Jurkat, Clone E6-1 (cell line): ENCODE measurements at regions not wholly inside any gene's neighbourhood (a gene's known extent, or its start where the extent isn't known, plus 50 kb on each side); places are given as distances from the start of the nearest gene placed in this dataset.
"Not testable (repeated sequence)": the region's sequence is repeated elsewhere in the genome, so short reads cannot be mapped to it uniquely, and the experiment has no call there.

Experiments
- DNase-seq: peaks from one replicate; pipeline ENCODE4 v3.0.0-alpha.2; 2011; ENCODE audit warnings: low read depth, low spot score
- H3K4me3 ChIP-seq: 2 replicates; pipeline ENCODE4 v1.5.1; 2011; ENCODE audit warnings: mild to moderate bottlenecking, low read length, control low read depth, moderate library complexity

DNA sequence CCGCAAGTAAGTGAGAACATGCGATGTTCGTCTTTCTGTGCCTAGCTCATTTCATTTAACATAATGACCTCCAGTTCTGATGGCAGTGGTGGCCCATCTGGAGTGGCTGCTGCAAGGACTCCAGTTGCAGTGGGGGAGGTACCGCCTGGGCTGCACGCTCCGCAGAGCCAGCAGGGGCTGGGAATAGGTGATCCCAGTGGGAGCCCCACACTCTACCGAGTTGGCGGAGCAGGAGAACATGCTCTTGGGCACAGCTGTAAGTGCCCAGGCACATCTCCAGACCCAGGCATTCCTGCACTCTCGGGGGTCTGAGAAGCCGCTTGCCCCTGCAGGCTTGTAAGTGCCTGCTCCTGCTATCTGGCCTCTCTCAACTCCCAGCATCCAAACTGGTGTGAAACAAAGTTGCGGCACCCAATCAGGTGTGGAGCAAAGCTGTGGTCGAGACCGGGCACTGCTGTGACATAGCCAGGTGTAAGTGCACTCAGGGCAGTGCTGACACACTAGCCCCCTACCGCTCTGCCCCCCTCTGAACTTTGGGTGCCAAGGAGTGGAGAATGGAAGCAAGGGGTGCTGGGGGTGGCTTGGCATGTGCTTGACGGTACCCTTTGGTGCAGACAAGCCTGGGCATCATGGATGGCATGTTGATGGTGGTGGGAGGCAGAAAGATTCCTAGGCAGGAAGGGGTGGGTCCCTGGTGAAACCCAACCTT is 130.2 kb downstream of the HTR1B start:
- no peak for DNase-seq
- no peak overlapping the region for H3K4me3 ChIP-seq

DNA sequence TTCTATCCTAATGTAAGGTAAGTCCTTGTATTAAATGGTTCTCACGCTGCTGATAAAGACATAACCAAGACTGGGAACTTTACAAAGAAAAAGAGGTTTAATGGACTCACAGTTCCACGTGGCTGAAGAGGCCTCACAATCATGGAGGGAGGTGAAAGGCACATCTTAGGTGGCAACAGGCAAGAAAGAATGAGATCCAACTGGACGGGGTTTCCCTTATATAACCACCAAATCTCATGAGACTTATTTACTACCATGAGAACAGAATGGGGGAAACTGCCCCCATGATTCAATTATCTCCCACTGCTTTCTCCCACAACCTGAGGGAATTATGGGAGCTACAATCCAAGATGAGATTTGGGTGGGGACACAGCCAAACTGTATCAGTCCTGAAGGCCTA is 136.6 kb downstream of the HTR1B start:
- no peak overlapping the region for H3K4me3 ChIP-seq
- DNase-seq: no peak

DNA sequence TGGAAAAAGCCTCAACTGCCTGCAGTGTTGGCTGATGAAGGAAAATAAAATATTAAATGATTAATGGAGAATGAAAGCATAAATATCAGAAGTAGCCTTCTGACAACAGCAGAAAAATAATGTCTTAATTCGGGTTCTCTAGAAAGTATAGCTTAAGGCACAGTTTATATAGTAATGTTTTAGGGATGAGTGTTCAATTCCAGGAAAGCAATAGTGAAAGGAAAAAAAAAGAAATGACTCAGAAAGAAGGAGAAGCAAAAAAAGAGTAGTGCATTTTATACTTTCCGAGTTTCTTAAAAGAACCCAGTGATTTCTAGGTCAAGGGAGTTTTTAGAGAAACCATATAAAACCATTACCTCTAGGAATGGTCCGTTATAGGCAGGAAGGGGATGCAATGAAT is 137.3 kb downstream of the HTR1B start:
- DNase-seq: no peak
- H3K4me3 ChIP-seq: no peak overlapping the region

DNA sequence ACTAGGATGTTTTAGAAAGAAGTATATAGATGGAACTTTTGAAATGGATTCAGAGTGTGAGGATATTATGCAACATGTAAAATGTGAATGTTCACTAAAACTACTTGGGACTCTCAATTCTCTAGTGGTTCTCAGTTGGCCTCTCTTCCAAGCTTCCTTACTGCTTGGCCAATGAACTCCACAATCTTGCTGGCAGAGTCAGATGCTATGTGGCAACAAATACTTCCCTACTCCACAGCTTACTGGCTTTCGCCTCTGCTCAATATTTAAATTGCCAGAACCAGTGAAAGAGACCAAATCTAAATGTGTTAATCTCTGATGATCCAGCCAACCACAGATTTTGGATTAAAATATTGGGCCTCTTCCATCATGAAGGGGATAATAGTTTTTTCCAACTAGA is 138.4 kb downstream of the HTR1B start:
- no peak for DNase-seq
- H3K4me3 ChIP-seq: no peak overlapping the region

DNA sequence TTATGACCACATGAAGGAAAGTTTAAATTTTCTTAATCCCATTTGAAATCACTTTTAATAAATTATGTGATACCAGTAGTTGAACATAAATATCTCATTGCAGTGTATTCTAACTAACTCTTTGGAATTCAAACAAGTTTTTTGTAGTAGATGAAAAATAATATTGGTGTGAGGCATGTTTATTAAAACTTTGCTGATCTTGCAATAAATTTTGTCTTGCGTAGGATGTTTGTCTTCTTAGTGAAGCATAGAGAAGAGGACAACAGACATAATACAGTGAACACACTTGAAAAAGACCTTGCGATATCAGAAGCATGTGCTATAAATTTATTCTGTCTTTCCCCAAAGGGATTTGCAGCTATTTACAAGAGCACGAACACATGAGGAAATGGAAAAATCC is 140.7 kb downstream of the HTR1B start:
- H3K4me3 ChIP-seq: no peak overlapping the region
- DNase-seq: no peak

DNA sequence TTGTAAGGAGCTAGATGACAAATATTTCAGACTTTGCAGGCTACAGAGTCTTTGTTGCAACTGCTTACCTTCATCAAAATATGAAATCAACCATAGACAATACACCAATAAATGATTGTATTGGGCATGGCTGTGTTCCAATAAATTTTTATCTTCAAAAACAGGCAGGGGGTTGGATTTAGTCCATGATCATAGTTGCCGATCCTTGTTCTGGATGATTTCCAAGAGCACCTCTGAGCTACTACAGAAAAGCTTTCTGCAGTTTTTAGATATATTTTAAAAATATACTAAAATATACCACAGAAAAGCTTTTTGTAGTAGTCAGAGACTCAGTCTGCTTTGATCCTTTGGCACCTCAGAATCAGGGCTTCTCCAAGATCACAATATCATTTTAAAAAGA is 145.0 kb downstream of the HTR1B start:
- DNase-seq: no peak
- H3K4me3 ChIP-seq: no peak overlapping the region

DNA sequence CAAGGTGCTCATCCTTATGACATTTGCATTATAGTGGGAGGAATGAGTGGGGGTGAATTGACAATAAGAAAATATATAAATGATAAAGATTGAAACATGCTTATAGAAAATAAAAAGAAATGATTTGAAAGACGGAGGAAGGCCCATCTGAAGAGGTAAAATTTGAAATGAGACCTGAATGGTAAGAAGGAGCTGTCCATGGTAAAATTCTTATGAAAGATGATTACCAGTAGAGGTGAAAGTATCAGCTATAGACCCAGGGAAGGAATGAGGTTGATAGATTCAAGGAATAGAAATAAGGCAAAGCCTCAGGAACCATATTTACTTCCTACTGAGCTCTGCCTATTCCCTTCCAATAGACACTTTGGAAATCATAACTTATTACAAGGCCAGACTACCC is 149.7 kb downstream of the HTR1B start:
- no peak for DNase-seq

DNA sequence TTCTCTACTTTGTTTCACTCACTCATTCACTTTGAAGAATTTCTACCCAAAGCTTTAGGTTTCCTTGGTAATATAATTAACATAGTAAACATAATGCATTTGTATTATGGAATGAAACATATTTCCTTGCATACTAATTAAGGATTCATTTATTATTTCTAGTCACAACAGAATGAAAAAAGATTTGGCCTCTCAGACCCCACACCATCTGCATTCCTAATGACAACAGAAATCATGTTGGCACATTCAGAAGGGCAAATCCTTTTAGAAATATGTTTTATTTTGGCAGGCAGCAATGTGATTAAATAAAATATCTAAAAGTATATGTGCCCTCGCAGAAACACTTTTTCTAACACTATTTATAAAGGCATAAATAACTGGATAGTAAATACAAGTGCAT is 163.4 kb downstream of the HTR1B start:
- no peak overlapping the region for H3K4me3 ChIP-seq
- DNase-seq: no peak

More for the DNA sequence above, 149.7 kb downstream of the HTR1B start:
- H3K4me3 ChIP-seq: no peak overlapping the region

DNA sequence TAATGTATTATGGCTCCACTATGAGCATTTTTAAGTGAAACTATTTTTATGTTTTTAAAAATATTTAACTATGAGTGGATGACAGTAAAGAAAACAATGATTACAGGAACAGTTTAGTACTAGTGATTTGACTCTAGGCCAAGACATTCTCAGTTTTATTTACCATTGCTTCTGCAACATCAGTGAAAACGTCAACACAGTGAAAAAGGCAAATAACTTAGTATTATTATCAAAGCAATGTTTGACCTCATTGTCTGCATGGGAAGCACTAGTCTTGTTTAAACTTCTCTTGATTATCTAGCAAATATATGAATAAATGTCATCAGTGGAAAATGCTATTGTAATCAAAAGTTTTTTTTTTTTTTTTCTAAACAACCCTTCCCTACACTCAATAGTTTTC is 165.0 kb downstream of the HTR1B start:
- no peak for DNase-seq

DNA sequence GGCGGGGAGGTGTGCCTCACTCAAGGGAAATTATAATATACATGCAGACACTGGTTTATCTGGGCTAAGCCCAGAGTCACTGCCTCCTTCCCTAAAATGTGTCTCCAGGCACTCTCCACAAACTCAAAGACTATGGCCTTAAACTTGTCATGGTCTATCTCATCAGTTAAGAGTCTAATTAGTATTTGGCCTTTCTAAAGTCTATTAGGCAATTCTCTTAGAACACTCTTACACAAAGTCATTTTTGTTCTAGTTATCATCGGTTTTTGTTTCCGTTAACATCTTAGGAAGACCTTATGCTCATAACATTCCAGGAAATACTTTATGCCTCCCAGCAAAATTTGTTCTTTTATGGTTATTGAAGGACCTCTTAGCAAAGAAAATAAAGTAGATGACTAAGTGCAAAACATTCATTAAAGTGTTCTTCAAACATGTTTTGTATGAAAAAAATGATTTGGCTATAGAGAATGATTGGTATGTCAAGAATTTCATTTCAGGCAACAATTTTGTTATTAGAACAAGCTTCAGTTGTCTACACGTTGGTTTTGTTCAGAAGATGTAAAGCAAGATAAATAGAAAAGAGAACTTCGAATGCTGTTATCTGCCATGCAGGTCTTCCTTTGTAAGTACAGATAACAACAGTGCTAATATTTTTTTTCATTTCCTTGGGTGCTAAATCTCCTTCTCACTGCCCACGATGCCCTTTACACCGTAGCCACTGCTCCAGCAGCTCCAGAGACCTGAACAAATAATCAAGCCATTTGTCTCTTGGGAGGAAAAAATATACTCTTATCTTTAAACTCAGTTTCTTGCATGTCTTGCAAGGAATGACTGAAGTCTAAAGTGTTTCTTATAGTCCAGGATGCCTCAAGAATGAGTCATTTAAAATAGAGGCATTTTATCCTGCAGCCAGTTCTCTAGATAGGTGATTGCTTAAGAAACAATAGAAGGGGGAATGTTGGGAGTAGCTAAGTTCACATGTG is 170.4 kb downstream of the HTR1B start:
- DNase-seq: no peak
- no peak overlapping the region for H3K4me3 ChIP-seq

More for the DNA sequence above, 165.0 kb downstream of the HTR1B start:
- no peak overlapping the region for H3K4me3 ChIP-seq

DNA sequence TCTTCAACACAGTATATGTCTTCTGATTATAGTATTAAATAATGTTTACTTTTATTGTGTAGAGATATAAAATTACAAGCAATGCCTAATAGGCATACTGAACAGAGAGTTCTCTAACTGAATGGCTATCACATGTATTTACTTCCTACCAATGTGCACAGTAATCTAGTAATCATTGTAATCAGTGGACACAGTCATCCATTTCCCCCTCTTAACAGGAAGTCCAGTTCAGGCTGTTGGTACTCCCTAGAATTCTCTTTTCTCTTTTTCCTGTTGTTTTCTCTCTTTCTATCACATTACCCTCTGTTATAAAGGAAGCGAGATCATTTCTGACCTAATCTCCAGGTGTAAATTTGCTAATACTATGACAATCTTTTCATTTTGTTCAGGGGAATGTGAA is 172.5 kb downstream of the HTR1B start:
- no peak for DNase-seq
- no peak overlapping the region for H3K4me3 ChIP-seq

DNA sequence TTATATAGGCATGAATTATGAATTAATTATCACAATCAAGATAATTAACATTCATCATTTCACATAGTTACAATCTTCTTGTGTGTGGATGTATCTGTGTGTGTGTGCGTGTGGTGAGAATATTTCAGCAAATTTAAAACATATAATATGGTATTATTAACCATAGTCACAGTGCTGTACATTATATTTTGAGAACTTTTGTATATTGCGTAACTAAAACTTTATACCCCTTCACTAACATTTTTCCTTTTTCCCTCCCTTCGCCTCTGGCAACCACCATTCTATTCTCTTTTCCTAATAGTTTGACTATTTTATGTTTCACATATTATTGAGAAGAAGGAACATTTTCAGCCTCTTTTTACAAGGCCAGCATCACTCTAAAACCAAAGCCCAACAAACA is 176.8 kb downstream of the HTR1B start:
- H3K4me3 ChIP-seq: no peak overlapping the region
- no peak for DNase-seq

DNA sequence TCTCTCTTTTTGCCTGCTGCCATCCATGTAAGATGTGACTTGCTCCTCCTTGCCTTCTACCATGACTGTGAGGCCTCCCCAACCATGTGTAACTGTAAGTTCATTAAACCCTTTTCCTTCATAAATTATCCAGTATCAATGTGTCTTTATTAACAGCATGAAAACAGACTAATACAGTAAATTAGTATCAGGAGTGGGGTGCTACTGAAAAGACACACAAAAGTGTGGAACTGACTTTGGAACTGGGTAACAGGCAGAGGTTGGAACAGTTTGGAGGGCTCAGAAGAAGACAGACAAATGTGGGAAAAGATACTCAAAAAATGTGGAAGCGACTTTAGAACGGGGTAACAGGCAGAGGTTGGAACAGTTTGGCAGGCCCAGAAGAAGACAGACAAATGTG is 189.4 kb downstream of the HTR1B start:
- no peak for DNase-seq
- H3K4me3 ChIP-seq: no peak overlapping the region

DNA sequence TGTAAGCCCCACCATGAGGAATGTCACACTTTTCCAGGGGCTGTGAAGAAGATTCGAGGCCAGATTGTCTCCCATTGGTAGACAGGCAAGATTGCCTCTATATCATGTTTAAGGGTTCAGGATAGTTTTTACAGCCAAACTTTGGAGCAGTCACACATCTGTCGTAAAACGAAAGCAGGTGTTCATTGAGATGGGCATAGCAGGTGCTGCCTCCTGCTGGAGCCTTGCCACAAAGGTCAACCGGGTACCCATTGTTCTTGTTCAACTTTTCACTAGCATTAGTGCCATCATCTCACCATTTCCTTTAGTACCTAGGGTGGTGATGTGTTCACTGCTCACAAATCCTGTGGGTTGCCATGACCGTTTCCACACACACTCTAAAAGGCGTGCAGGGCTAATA is 198.3 kb downstream of the HTR1B start:
- H3K4me3 ChIP-seq: no peak overlapping the region
- DNase-seq: no peak

DNA sequence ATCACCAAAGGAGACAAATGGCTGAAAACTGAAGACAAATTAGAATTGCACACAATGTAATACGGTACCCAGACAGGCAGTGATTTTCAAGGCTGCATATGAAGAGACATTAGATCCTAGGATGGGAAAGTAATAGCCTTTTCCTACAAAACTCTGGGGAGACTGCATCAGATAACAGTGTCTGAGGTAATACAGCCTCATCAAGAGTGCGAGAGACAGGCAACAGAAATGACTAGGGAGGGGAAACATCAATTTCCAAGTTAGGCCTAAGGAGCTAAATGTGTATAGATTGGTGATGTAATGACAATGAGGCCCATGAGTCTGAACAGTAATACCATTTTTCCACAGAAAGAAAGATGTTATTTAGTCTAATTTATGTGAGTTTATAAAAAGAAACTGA is 200.3 kb downstream of the HTR1B start:
- no peak for DNase-seq
- H3K4me3 ChIP-seq: no peak overlapping the region

DNA sequence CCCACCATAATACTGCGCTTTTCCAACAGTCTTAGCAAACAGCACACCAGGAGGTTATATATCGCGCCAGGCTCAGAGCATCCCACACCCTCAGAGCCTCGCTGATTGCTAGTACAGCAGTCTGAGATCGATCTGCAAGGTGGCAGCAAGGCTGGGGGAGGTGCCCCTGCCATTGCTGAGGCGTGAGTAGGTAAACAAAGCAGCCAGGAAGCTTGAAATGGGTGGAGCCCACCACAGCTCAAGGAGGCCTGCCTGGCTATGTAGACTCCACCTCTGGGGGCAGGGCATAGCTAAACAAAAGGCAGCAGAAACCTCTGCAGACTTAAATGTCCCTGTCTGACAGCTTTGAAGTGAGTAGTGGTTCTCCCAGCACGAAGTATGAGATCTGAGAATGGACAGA is 211.5 kb downstream of the HTR1B start:
- H3K4me3 ChIP-seq, DNase-seq: not testable (repeated sequence)

DNA sequence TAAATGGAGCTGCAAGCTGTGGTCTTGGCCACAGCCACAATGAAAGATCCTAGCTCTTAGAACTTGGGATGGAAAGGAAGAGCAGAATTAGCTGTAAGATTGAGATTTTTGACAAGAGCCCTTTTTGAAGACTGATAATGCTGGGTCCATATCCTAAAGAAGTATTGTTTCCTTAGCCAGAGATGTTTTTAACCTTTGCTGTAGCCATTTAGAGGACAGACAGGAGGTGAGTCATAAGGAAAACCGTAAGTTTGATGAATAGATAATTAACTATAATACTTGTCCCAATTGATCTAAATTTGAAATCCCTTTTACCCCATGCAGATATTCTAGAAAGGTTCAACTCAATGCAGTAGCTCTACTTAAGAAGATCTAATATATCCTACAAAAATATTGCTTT is 213.7 kb downstream of the HTR1B start:
- H3K4me3 ChIP-seq: no peak overlapping the region
- DNase-seq: no peak

DNA sequence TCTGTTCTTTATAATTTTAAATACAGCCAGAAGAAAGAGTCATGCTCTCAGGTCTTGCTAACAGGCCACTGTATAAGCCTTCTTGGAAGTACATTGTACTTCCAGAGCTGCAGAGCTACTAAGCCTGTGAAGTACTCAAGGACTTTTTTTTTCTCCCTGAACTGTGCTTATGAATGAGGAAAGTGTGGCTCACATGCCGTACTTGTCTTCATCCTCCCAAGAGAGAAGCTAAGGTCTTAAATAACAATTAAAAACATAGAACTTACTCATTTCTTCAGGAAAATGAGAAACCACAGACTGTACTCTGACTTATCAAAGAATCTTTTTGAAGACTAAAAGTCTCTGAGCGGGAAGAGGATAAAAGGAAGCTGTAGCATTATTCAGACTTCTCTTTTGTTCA is 218.3 kb downstream of the HTR1B start:
- H3K4me3 ChIP-seq: no peak overlapping the region
- no peak for DNase-seq

DNA sequence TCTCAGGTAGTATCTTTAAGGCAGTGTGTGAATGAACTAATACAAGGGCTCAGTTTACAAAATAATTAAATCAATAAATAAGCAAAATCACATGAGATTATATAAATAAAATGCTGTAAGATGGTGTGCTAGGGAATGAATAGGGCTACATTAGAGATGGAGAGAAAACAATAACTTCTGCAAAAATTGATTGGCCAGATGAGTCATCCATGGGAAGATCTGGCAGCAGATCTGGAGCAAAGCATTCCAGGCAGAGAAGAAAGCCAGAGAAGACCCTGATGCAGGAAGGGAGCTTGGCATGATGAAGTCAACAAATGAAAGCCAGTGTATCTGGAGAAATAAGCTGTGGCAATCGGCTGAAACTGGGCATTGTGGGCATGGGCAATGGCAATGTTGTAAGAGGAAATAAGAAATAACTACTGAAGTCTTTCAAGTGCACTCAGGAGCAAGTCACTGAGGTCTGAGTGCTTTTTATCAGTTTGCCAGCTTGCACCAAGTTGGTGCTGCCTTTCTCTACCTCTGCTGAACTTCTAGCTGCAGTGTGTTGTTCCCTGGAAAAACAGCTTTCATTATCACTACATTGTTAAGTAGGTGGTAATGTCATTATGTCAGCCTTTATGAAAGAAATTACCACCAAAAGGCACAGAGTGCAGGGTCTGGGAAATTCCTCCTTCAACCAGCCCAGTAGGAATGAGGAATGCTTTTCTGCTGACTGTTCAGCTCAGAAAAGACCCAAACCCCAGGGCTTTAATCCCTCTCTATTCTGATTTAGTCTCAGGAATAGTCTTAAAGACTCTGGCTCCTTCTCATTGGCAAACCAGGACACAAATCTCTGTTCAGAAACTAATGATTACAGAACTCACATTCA is 231.6 kb downstream of the HTR1B start:
- no peak for DNase-seq
- no peak overlapping the region for H3K4me3 ChIP-seq

DNA sequence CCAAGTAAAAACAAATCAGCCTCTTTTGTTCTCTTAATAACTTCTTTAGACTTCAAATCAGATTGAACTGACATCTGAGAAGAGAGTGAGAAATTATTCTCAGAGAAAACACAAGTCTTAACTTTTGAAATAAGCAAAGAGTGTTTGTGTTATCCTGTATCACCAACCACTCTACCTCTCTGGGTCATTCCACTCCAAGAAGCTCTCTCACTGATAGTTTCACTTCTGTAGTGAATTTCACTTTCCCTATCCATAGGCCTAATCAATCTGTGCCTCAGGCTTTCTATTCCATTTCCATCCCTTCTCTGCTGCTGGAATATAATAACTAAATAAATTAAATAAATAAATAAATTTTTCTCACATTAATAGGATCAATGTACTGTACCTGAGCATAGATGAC is 235.0 kb downstream of the HTR1B start:
- DNase-seq: no peak
- no peak overlapping the region for H3K4me3 ChIP-seq
